C4-2B (cell line): ENCODE measurements at regions not wholly inside any gene's neighbourhood (a gene's known extent, or its start where the extent isn't known, plus 50 kb on each side); places are given as distances from the start of the nearest gene placed in this dataset.
"Not testable (repeated sequence)": the region's sequence is repeated elsewhere in the genome, so short reads cannot be mapped to it uniquely, and the experiment has no call there.

ENCODE experiments used
- H3K27ac ChIP-seq: fragments of 450-650 bp; 2 replicates; pipeline ENCODE4 v1.5.1; 2017
- CTCF ChIP-seq: fragments of 450-650 bp; conservative IDR thresholded peaks from 2 replicates; pipeline ENCODE4 v1.5.1; 2017; ENCODE audit warnings: mild to moderate bottlenecking
- ZFX ChIP-seq: fragments of 450-650 bp; IDR thresholded peaks from 2 replicates; pipeline ENCODE4 v1.6.1; 2017

- H3K27ac ChIP-seq = no peak overlapping the region
- TF ChIP-seq ZFX (no peak), CTCF (no peak)
Observed at GRCh38 chr16:10282367-10282766, 100.1 kb upstream of the GRIN2A start.

- H3K27ac ChIP-seq = not testable (repeated sequence)
Observed at GRCh38 chr16:10283246-10283645, 101.0 kb upstream of the GRIN2A start.

- not testable (repeated sequence) for H3K27ac ChIP-seq
Observed at GRCh38 chr16:10290467-10291105, 95.3 kb upstream of the ATF7IP2 start.

- not testable (repeated sequence) for H3K27ac ChIP-seq
Observed at GRCh38 chr16:10292197-10292596, 93.7 kb upstream of the ATF7IP2 start.

GRCh38 chr16:10292976-10293375 lies 92.9 kb upstream of the ATF7IP2 start:
- not testable (repeated sequence) for H3K27ac ChIP-seq

- not testable (repeated sequence) for H3K27ac ChIP-seq
Observed at GRCh38 chr16:10294153-10294552, 91.7 kb upstream of the ATF7IP2 start.

GRCh38 chr16:10296956-10297340 lies 88.9 kb upstream of the ATF7IP2 start:
- TF ChIP-seq ZFX (no peak), CTCF (no peak)
- H3K27ac ChIP-seq = no peak overlapping the region

GRCh38 chr16:10297341-10298006 lies 88.4 kb upstream of the ATF7IP2 start:
- no peak overlapping the region for H3K27ac ChIP-seq
- TF ChIP-seq ZFX (no peak), CTCF (no peak)

- no peak overlapping the region for H3K27ac ChIP-seq
- no peak for TF ChIP-seq CTCF
- TF ChIP-seq ZFX = no peak
Observed at GRCh38 chr16:10300905-10301304, 85.0 kb upstream of the ATF7IP2 start.

GRCh38 chr16:10301547-10301946 lies 84.3 kb upstream of the ATF7IP2 start:
- not testable (repeated sequence) for H3K27ac ChIP-seq

GRCh38 chr16:10305912-10306311 lies 79.9 kb upstream of the ATF7IP2 start:
- TF ChIP-seq ZFX (no peak), CTCF (no peak)
- no peak overlapping the region for H3K27ac ChIP-seq
